Superior temporal gyrus (tissue), 1 donor: ENCODE measurements at regions not wholly inside any gene's neighbourhood (a gene's known extent, or its start where the extent isn't known, plus 50 kb on each side); places are given as distances from the start of the nearest gene placed in this dataset.
"Not testable (repeated sequence)": the region's sequence is repeated elsewhere in the genome, so short reads cannot be mapped to it uniquely, and the experiment has no call there.

Experiments used
- DNase-seq: peaks from one replicate; pipeline ENCODE4 v3.0.0-alpha.2; 2016; ENCODE audit errors: extremely low spot score

DNA sequence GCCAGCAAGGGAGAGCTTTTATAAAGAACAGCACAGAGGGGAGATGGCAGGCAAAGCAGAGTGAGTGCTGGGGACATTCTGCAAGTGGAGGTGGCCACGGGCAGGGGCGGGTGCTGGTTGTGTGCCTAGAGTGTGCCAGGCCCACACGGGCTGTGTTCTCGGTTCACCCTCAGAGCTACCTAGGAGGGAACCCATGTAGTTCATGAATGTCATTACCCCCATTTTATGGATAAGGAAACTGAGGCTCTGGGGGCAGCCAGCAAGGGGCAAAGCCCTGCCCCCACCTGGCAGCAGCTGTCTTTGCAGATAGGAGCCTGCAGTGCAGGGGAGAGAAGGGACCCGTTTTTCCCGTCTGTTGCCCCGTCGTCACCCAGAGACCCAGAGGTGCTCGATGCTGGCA is 85.2 kb upstream of the NCOR2 start:
- no peak for DNase-seq

DNA sequence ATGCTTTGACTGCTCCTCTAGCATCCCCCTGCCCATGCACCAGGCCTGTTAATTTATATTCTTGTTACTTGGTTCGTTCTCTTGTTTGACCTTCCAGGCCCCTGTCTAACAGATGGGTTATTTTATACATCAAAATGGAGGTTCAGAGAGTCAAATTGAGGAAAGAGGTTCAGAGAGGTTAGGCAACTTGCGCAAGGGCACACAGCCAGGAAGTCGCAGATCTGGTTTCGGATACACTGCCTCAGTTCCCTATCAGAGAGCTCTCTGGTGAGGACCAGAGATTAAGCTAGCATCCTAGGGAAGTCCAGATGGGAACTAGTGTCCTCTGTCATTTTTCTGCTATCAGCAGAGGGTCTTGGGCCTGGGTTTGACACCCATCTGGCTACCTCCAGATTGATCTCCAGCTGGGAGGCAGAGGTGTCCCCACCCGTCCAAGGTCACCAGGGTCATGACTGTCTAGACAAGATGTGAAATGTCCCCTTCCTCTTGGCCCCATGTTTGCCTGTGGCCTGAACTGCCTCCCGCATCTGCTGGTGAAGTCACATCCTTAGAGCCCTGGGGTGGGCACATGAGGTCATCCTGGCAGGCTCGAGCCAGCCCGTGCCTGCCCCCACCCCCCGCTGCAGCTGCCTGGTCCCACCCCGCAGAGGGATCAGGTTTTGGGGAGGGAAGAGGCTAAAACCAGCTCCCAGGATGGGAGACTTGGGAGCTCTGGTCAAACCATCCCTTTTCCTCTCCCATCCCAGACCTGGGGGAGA is 84.3 kb upstream of the NCOR2 start:
- no peak for DNase-seq

DNA sequence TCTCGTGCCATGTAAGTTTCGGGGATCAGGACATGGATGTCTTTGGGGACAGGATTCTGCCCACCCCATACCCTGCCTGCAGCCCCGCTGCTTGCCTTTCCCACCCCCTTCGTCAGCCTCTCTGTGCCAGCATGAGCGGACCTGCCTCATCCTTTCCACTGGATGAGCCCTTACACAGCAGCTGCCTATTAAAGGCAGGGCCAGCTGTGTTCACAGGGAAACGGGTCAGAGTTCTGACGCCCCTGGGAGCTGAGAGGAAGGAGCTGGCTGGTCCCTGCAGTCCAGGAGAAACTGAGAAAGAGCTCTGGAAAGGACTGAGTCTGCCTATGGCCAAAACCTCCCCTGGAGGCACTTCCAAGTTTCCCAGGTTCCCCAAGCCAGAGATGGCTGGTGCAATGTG is 83.5 kb upstream of the NCOR2 start:
- DNase-seq = no peak

DNA sequence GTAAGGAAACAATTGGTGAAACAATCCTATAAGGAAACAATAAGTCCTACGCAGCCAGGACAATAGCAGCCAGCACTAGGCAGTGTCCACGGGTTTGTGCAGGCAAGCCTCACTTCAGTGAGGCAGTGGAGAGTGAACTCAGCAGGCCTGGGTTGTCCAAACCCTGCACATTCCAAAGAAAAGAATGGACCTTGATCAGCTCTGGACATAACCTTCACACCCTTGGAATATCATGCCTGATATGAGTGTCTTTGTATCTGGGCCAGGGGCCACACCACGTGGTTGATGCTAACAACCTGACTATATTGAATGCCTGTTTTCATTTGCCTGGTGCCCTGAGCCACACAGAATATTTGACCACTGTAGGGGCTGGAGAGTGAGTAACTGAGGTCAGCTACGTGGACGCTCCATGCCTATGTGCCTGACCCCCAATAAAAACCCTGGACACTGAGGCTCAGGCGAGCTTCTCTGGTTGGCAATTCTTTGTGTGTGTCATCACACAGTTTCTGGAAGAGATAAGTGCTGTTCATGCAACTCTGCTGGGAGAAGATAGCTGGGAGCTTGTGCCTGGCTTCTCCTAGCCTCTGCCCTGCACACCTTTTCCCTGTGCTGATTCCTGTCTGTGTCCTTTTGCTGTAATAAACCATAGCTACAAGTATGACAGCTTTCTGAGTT is 81.4 kb upstream of the NCOR2 start:
- DNase-seq = no peak

DNA sequence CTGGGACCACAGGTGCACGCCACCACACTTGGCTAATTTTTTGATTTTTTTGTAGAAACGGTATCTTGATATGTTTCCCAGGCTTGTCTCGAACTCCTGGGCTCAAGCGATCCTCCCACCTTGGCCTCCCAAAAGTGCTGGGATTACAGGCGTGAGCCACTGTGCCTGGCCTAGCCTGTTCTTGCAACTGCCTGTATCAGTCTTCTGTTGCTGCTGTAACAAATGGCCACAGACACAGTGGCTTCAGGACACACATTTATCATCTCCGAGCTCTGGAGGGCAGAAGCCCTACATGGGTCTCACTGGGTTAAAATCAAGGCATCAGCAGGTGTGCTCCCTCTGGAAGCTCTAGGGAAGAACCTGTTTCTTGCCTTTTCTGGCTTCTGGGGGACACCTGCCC is 79.9 kb upstream of the NCOR2 start:
- no peak for DNase-seq

DNA sequence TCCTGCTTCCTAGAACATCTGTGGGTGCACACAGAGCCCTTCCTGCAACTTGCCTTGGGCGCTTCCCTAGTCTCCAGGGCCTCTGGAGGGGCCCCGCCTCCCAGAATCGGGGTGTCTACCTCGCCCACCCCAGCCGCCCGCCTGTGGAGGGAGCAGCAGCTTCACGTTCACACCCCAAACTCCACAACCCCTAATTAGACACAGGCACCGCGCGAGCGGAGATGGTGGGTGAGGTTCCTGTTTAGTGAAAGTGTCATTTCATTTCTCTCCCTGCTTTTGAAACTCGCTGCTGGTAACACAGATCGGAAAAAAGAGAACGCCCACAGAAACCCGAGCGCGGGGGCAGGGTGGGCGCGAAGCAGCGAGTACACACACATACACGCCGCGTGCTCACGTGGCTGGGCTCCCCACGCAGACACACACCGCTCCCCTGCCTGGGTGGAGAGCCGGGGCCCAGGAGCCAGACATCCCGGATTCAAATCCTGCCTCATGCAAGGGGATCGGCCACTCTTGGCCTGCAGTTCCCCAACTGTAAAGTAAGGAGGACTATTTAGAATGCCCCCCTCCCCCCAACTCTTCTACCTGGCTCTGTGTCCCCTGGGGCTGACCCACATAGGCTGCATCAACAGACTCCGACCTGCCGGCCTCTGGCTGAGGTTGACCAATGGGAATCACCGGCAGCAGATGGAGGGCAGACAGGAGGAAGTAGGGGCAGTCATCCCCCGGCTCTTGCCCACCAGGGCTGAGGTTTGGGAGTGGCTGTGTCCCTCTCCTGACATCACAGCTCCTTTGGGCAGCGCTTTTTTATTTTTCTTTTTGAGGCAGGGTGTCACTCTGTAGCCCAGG is 79.2 kb upstream of the NCOR2 start:
- DNase-seq = peak; percentile 33

DNA sequence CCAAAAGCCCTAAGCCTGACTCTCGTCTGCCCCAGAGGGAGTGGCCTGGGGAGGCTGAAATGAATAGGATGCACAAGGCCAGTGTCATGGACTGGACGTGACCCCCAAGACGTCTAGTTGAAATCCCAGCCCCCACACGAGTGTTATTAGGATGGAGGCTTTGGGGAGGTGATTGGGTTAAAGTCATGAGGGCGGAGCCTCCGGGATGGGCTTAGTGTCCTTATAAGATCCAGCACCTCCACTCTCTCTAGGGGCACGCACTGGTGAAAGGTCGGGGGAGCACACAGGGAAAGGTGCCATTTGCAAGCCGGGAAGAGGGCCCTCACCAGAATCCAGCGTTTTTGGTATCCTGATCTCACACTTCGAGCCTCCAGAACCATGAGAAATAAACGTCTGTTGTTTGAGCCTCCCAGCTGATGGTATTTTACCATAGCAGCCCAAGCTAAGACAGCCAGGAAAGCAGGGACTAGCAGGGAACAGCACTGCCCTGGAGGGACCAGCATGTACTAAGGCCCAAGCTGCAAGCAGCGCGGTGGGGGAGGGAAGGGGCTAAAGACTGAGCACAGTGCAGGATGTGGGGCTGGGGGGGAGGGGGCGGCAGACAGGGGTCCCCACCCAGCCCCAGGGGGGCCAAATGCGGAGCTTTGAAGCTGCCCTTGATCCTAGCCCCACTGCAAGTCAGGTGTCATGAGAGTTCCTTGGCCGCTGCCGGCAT is 78.3 kb upstream of the NCOR2 start:
- DNase-seq = no peak

DNA sequence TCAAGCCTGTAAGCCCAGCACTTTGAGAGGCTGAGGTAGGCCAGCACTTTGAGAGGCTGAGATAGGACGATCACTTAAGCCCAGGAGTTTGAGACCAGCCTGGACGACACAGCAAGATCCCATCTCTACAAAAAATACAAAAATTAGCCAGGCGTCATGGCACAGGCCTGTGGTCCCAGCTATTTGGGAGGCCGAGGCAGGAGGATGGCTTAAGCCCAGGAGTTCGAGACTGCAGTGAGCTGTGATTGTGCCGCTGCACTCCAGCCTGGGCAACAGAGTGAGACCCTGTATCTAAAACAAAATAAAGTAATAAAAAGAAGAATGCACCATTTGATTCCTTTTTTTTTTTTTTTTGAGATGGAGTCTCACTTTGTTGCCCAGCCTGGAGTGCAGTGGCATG is 76.4 kb upstream of the NCOR2 start:
- not testable (repeated sequence) for DNase-seq

DNA sequence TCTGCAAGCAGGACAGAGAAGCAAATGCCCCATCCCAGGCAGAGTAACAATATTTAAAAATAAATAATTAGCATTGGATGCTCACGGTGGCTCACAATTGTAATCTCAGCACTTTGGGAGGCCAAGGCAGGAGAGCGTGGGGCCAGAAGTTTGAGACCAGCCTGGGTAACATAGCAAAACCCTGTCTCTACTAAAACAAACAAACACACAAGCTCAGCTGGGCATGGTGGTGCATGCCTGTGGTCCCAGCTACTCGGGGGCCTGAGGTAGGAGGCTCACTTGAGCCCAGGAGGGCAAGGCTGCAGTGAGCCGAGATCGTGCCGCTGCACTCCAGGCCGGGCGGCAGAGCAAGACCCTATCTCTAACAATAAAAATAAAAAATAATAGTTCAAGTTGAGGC is 74.7 kb upstream of the NCOR2 start:
- DNase-seq = no peak

DNA sequence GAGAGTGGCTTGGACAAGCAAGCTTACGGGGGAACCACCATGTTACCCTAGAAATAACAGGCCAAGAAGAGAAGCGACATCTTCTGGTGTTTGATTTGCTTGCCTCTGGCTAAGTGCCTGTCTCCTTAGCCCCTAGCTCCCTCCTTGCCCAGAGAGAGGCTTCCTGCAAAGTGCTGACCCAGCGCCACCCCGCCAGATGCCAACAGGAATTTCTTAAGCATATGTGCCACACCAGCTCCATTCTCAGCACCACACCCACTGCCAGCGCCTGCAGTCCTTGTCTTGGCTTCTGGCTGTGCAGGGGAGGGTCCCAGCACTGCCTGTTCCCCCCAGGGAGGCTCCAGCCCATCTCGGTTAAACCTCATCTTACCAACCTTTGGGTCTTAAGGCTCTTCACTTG is 74.2 kb upstream of the NCOR2 start:
- DNase-seq = no peak

DNA sequence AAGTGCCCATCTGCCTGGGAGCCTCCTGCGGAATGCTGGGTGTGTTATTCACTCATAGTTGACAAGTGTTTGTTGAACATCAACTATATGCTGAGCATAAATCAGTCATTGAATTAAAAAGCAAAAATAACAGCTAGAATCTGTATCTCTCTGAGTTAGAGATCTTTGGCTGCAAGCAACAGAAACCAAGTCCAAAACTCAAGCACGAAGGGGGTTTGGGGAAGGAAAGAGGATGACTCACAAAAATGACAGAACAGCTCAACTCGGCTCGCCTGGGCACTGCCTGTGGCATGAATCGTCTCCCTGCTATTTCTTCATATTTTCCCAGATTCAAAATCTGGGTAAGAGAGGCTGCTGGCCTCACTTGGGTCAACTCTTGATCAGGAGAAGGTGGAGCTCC is 72.6 kb upstream of the NCOR2 start:
- no peak for DNase-seq

DNA sequence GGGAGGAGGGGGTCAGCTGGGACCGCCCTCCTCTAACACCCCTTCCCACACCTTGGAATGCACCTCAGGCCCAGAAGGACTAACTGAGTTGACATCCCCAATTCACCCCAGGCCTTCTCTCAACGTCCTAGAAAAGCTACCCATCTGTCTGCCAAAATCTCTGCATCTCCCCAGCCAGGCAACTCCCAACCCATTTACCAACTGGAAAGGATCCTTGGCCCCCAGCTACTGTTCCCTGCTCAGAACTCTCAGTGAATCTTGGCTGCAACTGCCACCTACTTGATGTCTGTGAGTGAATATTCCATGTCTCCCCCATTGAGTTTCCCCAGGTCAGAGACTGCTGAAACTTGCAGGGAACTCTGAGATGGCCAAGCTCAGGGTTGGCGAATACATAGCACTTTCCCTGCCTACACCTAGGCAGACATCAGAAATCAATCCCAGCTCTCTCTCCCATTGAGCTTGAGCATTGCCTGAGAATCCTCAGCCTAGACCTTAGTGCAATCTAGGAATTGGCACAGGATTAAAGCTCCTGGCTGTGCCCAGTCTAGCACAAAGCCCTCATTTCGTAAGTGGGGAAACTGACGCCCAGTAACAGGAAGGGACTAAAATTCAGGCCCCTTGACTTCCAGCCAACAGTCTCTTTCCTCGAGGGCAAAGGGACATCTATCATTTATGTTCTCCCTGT is 71.9 kb upstream of the NCOR2 start:
- no peak for DNase-seq

DNA sequence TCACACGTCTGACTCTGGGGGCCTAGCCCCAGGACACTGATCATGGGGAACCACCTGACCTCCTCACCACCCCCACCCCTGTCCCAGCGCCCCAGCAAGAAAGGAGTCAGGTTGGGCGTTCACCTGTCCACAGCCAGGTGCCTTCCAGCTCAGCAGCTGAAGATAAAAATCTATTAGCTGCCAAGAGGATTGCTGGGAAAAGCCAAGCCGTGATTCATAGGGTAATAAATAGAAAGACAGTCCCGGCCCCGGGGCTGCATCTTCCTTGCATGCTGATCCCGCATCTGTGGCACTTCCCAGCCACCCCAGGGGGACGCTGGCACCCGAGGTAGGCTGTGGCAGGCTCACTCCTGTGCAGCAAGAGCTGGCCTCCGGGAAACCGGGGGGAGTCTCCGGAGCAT is 70.2 kb upstream of the NCOR2 start:
- DNase-seq = no peak

DNA sequence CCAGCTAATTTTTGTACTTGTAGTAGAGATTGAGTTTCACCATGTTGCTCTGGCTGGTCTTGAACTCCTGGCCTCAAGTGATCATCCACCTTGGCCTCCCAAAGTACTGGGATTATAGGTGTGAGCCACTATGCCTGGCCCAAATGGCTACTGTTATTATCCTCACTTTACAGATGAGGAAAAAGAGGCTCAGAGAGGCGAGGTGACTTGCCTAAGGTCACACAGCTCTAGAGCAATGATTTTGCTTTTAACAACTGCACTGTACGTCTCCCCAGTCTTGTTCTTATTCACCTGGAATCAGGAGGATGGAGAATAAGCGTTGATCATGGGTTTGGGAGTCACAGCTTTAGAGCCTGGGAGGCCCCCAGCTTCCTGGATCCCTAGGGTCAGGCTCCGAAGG is 69.8 kb upstream of the NCOR2 start:
- no peak for DNase-seq

DNA sequence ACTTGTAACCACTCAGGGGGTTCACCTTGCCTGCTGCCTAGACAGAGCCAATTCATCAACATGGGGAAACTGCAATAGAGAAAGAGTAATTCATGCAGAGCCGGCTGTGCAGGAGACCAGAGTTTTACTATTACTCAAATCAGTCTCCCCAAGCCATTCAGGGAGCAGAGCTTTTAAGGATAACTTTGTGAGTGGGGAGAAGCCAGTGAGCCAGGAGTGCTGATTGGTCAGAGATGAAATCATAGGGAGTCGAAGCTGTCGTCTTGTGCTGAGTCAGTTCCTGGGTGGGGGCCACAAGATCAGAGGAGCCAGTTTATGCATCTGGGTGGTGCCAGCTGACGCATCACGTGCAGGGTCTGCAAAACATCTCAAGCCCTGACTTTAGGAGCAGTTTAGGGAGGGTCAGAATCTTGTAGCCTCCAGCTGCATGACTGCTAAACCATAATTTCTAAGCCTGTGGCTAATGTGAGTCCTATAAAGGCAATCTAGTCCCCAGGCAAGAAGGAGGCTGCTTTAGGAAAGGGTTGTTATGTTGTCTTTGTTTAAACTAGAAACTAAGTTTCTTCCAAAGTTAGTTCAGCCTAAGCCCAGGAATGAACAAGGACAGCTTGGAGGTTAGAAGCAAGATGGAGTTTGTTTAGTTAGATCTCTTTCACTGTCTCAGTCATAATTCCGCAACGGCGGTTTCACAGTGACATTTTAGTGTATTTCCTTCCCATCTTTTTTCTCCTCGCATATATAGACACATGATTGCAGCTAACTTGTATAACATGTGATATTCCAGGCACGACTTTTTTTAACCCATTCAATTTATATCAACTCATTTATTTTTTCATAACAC is 68.9 kb upstream of the NCOR2 start:
- DNase-seq = no peak

DNA sequence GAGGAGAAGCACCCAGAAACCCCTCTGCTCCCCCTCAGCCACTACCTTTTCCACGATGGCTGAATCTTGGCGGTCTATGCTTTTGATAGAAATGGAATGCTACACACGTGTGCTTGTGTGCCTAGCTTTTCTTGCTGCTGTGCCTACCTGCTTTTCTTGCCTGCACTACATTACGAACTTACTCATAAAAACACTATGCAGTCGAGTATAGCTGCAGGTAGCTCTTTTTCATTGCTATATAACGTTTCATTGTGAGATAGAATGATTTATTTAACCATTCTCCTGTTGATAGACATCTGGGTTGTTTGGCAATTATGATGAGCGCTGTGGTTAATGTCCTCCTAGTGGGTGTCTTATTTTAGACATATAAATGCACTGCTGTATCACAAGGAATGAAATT is 67.9 kb upstream of the NCOR2 start:
- DNase-seq = no peak

DNA sequence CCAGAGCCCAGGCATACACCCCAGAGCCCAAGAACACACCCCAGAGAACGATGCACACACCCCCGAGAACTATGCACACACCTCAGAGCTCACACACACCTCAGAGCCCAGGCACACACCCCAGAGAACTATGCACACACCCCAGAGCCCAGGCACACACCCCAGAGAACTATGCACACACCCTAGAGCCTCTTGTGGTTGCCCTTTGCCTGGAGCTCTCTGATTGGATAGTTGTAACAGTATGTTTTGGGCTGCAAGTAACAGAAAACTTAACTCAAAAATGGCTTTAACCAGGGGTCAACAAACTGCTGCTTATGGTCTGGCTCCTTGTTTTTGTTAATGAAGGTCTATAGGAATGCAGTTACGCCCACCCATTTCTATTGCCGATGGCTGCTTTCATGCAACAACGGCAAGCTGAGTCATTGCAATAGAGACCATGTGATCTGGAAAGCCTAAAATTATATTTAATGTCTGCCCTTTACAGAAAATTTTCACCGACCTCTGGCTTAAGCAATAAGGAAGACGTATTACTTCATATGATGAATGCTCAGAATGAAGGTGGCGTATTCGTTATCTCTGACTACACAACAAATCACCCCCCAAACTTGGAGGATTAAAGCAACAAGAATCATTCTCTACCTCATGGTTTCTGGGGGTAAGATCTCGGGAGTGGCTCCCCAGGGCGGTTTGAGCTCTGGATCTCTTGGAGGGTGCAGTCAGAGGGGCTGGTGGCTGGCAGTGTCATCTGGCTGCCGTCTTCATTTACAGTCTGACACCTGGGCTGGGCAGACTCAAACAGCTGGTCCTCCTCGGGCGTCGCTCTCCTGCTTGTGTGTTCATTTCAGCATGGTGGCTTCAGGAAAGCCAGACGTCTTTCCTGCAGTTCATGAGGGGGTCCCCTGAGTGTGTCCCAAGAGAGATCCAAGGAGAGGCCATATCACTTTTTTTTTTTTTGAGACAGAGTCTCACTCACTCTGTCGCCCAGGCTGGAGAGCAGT is 66.3 kb upstream of the NCOR2 start:
- DNase-seq = no peak

DNA sequence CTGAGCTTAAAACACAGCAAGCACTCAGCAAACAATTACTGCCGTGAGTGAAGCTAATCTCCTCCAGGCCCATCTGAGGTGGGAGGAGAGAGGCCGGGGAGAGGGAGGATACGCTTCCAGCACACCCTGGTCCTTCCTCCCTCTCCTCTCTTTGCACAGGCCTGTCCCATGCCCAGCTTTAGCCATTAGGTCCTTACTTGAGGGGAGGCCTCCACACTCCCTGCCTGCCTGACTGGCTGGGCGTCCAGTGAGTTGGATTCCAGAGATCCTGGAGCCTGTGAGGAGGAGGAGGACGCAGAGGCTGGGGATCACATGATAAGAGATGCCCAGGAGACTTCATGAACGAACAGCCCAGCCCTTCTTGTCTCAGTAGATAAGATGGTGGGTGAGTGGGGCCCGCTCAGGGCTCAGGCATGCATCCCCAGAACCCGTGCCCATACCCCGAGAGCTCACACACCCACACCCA is 65.1 kb upstream of the NCOR2 start:
- DNase-seq = no peak

DNA sequence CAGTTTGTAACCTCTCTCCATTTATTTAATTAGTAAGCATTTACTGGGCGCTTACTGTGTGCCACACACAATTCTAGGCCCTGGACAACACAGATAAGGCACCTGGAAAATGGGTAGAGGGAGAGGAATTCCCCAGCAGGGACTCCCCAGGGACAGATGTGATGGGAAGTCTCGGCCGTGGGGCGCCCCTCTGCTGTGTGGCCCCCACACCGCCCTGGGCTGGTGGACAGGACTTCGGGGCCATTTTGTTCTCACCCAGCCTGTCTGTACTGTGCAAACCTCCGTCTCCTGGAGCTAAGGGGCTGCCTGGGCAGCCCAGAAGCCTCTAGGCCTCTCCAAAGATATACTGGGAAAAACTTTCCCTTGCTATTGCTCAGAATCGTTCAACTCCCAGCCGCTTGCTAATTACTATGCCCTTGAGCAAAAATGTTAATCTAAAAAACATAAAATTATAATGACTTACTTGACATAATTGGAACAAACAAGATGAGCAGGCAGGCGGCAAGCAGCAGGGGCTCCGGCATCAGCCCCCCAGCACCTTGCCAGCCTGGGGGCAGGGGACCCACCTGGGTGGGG is 64.4 kb upstream of the NCOR2 start:
- no peak for DNase-seq
